PC-3 (cell line): ENCODE measurements at regions not wholly inside any gene's neighbourhood (a gene's known extent, or its start where the extent isn't known, plus 50 kb on each side); places are given as distances from the start of the nearest gene placed in this dataset.

Source experiments
- EZH2 ChIP-seq: fragments of 300-600 bp; sonication (generic); IDR thresholded peaks from one replicate; pipeline ENCODE4 v1.6.1; 2017; ENCODE audit warnings: antibody characterized with exemption, mild to moderate bottlenecking, low read length; ENCODE audit not compliant: unreplicated experiment
- EZH2phosphoT487 ChIP-seq: fragments of 300-600 bp; sonication (generic); IDR thresholded peaks from 2 replicates; pipeline ENCODE4 v1.6.1; 2018; ENCODE audit warnings: mild to moderate bottlenecking, antibody characterized with exemption, low read length, borderline replicate concordance
- TF ChIP-seq, protein P1 (sequence below): fragments of 300-600 bp; sonication (generic); conservative IDR thresholded peaks from 2 replicates; pipeline ENCODE4 v1.5.1; 2017; ENCODE audit warnings: antibody characterized with exemption, low read depth, mild to moderate bottlenecking, low read length

GRCh38 chr12:73226593-73226992 is 954.4 kb downstream of the TRHDE start:
- TF ChIP-seq, protein P1, sequence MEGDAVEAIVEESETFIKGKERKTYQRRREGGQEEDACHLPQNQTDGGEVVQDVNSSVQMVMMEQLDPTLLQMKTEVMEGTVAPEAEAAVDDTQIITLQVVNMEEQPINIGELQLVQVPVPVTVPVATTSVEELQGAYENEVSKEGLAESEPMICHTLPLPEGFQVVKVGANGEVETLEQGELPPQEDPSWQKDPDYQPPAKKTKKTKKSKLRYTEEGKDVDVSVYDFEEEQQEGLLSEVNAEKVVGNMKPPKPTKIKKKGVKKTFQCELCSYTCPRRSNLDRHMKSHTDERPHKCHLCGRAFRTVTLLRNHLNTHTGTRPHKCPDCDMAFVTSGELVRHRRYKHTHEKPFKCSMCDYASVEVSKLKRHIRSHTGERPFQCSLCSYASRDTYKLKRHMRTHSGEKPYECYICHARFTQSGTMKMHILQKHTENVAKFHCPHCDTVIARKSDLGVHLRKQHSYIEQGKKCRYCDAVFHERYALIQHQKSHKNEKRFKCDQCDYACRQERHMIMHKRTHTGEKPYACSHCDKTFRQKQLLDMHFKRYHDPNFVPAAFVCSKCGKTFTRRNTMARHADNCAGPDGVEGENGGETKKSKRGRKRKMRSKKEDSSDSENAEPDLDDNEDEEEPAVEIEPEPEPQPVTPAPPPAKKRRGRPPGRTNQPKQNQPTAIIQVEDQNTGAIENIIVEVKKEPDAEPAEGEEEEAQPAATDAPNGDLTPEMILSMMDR: no peak
- TF ChIP-seq EZH2 (no peak), EZH2phosphoT487 (no peak)
